ENCODE measurements at regions not wholly inside any gene's neighbourhood (a gene's known extent, or its start where the extent isn't known, plus 50 kb on each side); places are given as distances from the start of the nearest gene placed in this dataset.

DNA sequence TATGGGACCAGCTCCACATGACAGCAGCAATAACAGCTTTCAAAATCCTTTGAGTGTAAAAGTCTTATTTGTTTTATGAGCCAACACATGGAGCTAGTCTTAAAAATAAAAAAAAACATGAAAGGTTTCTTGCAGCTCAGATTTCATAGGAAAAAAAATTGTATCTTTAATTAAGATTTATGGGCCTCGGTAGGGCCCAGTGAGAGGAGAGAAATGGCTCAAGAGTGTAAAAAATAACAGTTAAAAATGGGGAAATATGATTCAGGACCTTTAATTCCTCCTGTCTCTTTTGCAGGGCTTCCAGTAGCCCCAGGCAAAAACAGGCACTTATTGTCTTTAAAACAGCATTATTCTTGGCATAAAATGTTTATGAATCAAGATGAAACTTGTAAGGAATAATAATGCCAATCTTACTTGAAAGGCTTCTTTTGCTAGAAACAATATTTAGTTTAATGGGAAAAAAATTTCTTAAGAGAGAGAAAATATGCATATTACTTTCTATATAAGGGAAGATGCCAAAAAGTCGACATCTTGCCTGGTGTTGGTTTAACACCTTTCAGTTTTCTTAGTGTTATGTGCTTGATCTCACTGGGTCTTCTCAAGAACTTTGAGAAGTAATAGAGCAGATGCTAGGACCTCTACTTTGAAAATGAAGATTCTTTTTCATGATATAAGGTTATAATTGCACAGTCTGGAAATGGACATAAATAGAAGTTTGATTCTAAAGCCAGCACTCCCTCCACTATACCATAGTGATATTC is 71.3 kb upstream of the SETBP1 start:
- no peak for FAIRE-seq
- no peak for DNase-seq (ENCODE audit: low spot score)

DNA sequence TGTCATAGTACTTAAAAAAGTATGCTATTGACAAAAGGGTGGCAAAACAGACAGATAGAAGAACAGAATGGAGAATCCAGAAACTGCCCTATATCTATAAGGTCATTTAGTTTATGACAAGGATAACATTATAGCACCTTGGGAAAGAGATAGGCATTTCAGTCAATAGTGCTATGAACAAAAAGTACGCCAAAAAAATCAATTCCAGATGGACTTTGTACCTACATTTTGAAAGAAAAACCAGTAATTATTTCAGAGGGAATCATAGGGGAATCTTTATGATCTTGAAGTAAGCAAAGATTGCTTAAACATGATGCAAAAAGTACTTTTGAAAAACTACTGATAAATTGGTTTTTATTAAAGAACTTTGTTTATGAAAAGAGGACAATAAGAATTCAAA is 59.9 kb upstream of the SETBP1 start:
- no peak for DNase-seq (ENCODE audit: low spot score)
- FAIRE-seq: no peak

- FAIRE-seq (no peak), DNase-seq (ENCODE audit: low spot score) (no peak)
Observed at GRCh38 chr18:44624052-44624451, 56.6 kb upstream of the SETBP1 start.

DNA sequence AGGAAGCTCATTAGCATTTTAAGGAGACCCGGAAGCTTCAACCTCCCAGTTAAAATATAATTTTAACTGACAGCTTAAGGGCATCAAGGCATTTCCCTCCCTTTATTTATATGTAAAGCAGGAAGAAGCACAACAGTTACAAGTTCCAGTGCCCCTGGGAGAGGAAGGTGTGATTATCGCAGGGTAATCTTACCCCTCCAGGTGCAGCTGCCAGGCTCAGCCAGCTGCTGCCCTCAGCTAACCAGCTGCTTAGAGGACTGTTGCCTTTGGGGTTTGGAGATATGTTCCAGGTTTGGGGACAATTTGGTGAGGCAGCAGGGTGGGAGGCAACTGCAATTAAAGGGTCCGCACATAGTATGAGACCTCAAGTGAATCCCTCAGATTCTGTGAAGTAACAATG is 55.3 kb upstream of the SETBP1 start:
- DNase-seq (ENCODE audit: low spot score): no peak
- no peak for FAIRE-seq

DNA sequence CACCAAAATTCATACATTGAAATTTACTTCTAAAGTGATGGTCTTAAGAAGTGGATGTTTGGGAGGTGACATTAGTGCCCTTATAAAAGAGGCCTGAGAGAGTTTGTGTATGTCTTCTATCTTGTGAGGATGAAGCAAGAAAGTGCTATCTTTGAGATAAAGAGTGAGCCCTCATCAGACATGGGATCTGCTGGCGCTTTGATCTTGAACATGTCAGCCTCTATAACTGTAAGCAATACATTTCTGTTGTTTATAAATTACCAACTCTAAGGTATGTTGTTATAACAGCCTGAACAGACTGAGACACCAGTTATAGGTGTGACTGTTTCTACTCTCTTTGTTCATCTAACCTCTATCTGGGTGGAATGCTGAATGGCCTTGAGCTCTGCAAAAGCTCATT is 54.5 kb upstream of the SETBP1 start:
- FAIRE-seq: no peak
- no peak for DNase-seq (ENCODE audit: low spot score)

DNA sequence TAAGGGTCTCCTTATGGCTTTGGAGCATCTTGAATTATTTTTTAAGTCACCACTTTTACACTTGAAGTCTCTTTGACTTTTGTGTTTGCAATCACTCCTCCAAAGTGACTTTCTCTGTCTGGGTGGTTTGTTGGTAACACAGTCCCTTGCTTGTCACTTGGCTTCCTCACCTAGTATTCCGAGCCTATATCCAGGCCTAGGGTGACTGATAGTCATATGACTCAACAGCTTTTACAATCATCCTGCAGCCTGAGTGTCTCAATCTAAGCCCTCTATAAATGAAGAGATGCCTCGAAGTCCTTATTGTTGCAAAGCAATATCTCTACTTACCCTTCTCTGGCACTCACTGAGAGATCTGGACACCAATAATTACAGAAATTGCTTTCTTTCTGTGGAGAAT is 53.9 kb upstream of the SETBP1 start:
- DNase-seq (ENCODE audit: low spot score): no peak
- FAIRE-seq: no peak

DNA sequence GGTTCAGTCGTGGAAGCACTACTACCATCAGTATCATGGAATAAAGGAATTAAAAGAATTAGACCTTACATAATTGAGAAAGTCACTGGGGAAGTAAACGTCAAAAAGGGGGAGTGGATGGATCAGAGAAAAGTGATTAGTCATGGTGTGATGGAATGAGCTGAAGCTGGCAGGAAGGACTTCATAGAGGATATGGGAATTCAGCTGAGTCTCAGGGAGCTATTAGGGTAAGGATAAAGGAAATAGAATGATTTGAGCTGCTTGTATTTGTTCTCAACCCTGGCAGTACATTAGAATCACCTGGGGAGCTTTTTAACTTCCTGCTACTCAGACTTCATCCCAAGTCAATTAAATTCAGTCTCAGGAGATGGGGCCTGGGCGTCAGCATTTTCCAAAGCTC is 53.4 kb upstream of the SETBP1 start:
- no peak for FAIRE-seq
- DNase-seq (ENCODE audit: low spot score): peak; percentile 14

DNA sequence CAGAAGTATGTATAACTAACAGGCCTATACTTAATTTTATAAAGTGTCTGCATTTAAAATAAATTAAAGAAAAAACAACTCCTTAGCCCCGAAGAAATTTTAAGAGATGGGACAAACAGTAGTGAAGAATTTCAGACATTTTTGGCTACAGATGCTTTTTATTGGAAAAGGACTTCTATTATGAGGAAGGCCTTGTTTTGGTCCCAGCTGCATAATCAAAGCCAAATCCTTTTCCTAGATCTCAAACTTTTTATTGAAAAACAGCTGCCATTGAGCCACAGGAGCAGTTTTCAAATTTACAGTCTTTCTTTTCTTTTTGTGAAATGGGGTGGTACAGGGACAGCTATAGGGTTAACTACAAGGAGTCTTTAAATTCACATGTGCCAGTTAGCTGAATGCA is 51.3 kb upstream of the SETBP1 start:
- no peak for FAIRE-seq

GRCh38 chr18:44630118-44630517 is 50.6 kb upstream of the SETBP1 start:
- DNase-seq (ENCODE audit: low spot score): no peak
- no peak for FAIRE-seq

More for the DNA sequence above, 51.3 kb upstream of the SETBP1 start:
- DNase-seq (ENCODE audit: low spot score): no peak

All from urothelium cell line (cell line).